GM06990 (cell line): ENCODE measurements at regions not wholly inside any gene's neighbourhood (a gene's known extent, or its start where the extent isn't known, plus 50 kb on each side); places are given as distances from the start of the nearest gene placed in this dataset.

Source experiments
- DNase-seq: peaks from one replicate; pipeline ENCODE4 v3.0.0-alpha.2; 2011; ENCODE audit not compliant: insufficient read length; ENCODE audit errors: extremely low read depth
- H3K27me3 ChIP-seq: replicated peaks from 2 replicates; pipeline ENCODE4 v1.6.0; 2011; ENCODE audit warnings: low read length; ENCODE audit not compliant: control insufficient read depth, insufficient read depth
- H3K36me3 ChIP-seq: 2 replicates; pipeline ENCODE4 v1.5.1; 2011; ENCODE audit warnings: low read length; ENCODE audit not compliant: control insufficient read depth, insufficient read depth
- H3K4me3 ChIP-seq: replicated peaks from 2 replicates; pipeline ENCODE4 v1.5.1; 2011; ENCODE audit warnings: low read depth, mild to moderate bottlenecking, control low read depth, low read length
- TF ChIP-seq, protein P1 (sequence below): IDR thresholded peaks from 2 replicates; pipeline ENCODE4 v1.5.1; 2011; ENCODE audit warnings: low read length, control low read depth, mild to moderate bottlenecking, inconsistent platforms; ENCODE audit not compliant: insufficient read depth, poor library complexity, severe bottlenecking

- DNase-seq: no peak
- TF ChIP-seq, protein P1, sequence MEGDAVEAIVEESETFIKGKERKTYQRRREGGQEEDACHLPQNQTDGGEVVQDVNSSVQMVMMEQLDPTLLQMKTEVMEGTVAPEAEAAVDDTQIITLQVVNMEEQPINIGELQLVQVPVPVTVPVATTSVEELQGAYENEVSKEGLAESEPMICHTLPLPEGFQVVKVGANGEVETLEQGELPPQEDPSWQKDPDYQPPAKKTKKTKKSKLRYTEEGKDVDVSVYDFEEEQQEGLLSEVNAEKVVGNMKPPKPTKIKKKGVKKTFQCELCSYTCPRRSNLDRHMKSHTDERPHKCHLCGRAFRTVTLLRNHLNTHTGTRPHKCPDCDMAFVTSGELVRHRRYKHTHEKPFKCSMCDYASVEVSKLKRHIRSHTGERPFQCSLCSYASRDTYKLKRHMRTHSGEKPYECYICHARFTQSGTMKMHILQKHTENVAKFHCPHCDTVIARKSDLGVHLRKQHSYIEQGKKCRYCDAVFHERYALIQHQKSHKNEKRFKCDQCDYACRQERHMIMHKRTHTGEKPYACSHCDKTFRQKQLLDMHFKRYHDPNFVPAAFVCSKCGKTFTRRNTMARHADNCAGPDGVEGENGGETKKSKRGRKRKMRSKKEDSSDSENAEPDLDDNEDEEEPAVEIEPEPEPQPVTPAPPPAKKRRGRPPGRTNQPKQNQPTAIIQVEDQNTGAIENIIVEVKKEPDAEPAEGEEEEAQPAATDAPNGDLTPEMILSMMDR: no peak
- no peak overlapping the region for H3K4me3 ChIP-seq
- H3K36me3 ChIP-seq: no peaks in the 10 kb centered on the region
- no peaks in the 10 kb centered on the region; the same call in 1 of the 2 replicates for H3K27me3 ChIP-seq
These were observed 135.7 kb upstream of the NLRP1 start for GRCh38 chr17:5719976-5720375.

DNA sequence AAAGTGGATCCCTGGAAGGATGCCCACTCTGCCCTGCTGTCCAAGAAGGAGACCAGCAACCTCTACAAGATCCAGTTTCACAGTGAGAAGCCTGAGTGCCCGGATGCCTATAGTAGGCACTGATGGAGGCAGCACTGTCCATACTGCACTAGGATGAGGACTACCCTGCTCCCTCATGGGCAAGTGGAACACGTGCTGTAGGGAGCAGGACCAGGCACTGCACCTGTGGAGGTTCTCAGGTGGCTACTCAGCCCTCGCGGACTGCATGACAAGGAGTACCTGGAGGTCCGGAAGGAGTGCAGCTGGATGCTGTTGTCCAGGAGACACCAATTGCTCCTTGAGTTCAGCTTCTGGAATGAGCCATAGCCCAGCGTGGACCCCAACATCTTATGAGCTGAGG is 146.1 kb upstream of the NLRP1 start:
- TF ChIP-seq, protein P1: no peak

DNA sequence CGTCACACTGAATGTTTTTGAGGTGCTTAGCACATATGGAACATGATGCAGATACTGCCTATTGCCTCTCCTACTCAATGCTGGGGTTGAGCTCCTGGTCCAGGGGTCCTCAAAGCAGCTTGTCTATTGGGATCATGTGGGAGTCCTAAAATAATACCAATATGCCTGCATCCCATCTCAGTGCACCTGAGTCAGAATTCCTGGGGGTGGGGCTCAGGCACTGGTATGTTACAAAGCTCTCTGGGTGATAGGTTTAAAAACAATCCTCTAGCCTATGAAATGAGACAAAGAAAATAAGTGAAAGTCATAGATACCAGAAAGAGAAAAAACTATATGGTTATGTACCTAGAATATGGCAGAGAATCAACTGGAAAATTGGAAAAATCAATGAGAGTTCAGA is 156.6 kb upstream of the NLRP1 start:
- no peak for DNase-seq
- no peaks in the 10 kb centered on the region for H3K36me3 ChIP-seq
- no peaks in the 10 kb centered on the region; the same call in 1 of the 2 replicates for H3K27me3 ChIP-seq
- TF ChIP-seq, protein P1: no peak
- no peak overlapping the region for H3K4me3 ChIP-seq

More for the DNA sequence above, 146.1 kb upstream of the NLRP1 start:
- no peaks in the 10 kb centered on the region; the same call in 1 of the 2 replicates for H3K27me3 ChIP-seq
- no peaks in the 10 kb centered on the region for H3K36me3 ChIP-seq
- H3K4me3 ChIP-seq: no peak overlapping the region
- DNase-seq: no peak

DNA sequence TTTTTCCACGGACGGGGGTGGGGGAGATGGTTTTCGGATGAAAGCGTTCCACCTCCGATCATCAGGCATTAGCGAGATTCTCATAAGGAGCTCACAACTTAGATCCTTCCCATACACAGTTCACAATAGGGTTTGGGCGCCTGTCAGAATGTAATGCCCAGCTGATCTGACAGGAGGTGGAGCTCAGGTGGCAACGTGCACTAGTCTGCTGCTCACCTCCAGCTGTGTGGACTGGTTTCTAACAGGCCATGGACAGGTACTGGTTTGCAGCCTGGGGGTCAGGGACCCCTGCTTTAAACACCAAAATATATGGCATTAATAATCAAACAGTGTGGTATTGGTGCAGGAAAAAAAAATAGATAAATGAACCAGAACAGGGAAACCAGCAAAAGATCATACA is 157.5 kb upstream of the NLRP1 start:
- no peak overlapping the region for H3K4me3 ChIP-seq
- TF ChIP-seq, protein P1: no peak
- H3K36me3 ChIP-seq: no peaks in the 10 kb centered on the region
- H3K27me3 ChIP-seq: no peaks in the 10 kb centered on the region; the same call in none of the 2 replicates
- no peak for DNase-seq

GRCh38 chr17:5745111-5745813 is 161.0 kb upstream of the NLRP1 start:
- TF ChIP-seq, protein P1: no peak
- Histone ChIP-seq H3K27me3 (no peaks in the 10 kb centered on the region; the same call in none of the 2 replicates), H3K36me3 (no peaks in the 10 kb centered on the region), H3K4me3 (no peak overlapping the region)
- DNase-seq: no peak
